ENCODE measurements at regions not wholly inside any gene's neighbourhood (a gene's known extent, or its start where the extent isn't known, plus 50 kb on each side); places are given as distances from the start of the nearest gene placed in this dataset.

DNA sequence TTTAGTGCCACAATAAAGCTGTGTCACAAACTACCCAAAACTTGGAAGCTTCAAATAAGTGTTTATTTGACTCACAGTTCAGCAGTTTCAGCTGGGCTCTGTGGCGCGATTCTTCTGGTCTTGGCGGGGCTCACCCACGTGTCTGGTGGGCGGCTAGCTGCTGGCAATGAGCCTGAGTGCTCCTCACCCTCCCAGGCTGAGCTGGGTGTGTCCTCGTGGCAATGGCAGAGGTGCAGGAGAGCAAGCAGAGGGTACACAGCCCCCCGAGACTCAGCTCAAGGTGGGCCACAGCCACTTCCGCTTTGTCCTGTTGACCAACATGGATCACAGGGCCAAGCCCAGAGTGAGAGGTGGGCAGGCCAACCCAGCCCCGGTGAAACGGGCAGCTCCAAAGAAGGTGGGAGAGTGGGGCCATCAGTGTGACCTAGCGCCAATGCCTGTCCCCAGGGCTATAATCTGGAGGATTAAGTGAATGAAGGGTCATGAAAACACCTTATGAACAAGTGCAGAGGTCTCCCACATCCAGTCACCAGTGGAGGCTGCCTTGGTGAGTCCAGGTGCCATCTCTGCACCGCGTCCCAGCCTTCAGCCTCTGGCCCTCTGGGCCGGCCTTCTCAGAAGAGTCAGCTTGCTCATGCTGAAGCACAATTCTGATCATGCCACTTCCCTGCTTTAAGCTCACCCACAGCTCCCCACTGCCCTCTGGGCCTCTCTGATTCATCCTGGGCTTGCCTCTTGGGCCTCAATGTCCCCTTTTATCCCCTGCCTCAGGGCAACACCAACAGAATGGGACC, 74.6 kb upstream of the RTL6 start:
- no peak overlapping the region for H3K4me2 ChIP-seq (ENCODE audit: insufficient read depth, low read length)
- H2AFZ ChIP-seq (ENCODE audit: low read depth, low read length), result no peak overlapping the region
- ChIA-PET POLR2A (no interaction called here), CTCF (interaction anchor here (0.9 to 3.3 kb wide), 3 partner anchors 112 to 579 kb away, joined by 3 to 15 read pairs (median 4); no protein-coding TSS in a partner anchor)
- dilution Hi-C loops (cut with MboI; ENCODE audit: extremely low pct_ligation_motif_present, low sequenced_read_pairs), result no loop called here
- H3K27me3 ChIP-seq (ENCODE audit: control insufficient read depth in 2 of 2, insufficient read depth in 2 of 2, low read length in 2 of 2), result no peaks in the 10 kb centered on the region
- H3K4me1 ChIP-seq (ENCODE audit: control insufficient read depth, extremely low read depth, insufficient read depth, low read length), result no peaks in the 10 kb centered on the region
- TF ChIP-seq, protein P1, sequence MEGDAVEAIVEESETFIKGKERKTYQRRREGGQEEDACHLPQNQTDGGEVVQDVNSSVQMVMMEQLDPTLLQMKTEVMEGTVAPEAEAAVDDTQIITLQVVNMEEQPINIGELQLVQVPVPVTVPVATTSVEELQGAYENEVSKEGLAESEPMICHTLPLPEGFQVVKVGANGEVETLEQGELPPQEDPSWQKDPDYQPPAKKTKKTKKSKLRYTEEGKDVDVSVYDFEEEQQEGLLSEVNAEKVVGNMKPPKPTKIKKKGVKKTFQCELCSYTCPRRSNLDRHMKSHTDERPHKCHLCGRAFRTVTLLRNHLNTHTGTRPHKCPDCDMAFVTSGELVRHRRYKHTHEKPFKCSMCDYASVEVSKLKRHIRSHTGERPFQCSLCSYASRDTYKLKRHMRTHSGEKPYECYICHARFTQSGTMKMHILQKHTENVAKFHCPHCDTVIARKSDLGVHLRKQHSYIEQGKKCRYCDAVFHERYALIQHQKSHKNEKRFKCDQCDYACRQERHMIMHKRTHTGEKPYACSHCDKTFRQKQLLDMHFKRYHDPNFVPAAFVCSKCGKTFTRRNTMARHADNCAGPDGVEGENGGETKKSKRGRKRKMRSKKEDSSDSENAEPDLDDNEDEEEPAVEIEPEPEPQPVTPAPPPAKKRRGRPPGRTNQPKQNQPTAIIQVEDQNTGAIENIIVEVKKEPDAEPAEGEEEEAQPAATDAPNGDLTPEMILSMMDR (IDR thresholded peaks at IDR 0.05; ENCODE audit: extremely low read depth in 1 of 2, insufficient read depth in 1 of 2, low read depth in 1 of 2, low read length in 2 of 2), result no peak
- TF ChIP-seq, protein P2, sequence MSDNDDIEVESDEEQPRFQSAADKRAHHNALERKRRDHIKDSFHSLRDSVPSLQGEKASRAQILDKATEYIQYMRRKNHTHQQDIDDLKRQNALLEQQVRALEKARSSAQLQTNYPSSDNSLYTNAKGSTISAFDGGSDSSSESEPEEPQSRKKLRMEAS (IDR thresholded peaks at IDR 0.05; ENCODE audit: insufficient read depth, insufficient read length), result no peak
- TF ChIP-seq MYC (IDR thresholded peaks at IDR 0.05; ENCODE audit: low read depth, low read length) (no peak), FOS (IDR thresholded peaks at IDR 0.05; ENCODE audit: borderline replicate concordance, insufficient read depth, low read length) (no peak), JUN (IDR thresholded peaks at IDR 0.05; ENCODE audit: borderline replicate concordance, insufficient read depth, insufficient read length, low read depth) (no peak), EZH2 (IDR thresholded peaks at IDR 0.05; ENCODE audit: borderline replicate concordance, low read depth, low read length, severe bottlenecking) (no peak), POLR2AphosphoS5 (IDR thresholded peaks at IDR 0.05; ENCODE audit: insufficient read depth, low read depth, low read length) (no peak), GATA2 (IDR thresholded peaks at IDR 0.05; ENCODE audit: insufficient read depth, insufficient read length, low read depth, low read length) (no peak), POLR2A (IDR thresholded peaks at IDR 0.05; ENCODE audit: low read depth, low read length) (no peak)
- H4K20me1 ChIP-seq (replicated peaks; ENCODE audit: control insufficient read depth, extremely low read depth, insufficient read depth, low read length), result no peaks in the 10 kb centered on the region
- H3K79me2 ChIP-seq (ENCODE audit: control insufficient read depth, insufficient read depth, low read length), result no peaks in the 10 kb centered on the region
- DNase-seq (ENCODE audit: low read depth, low spot score) (no peak), FAIRE-seq (no peak)
- no peak overlapping the region for H3K4me3 ChIP-seq (replicated peaks in 1 of 3; ENCODE audit: insufficient read depth in 1 of 3, low read depth in 1 of 3, low read length in 3 of 3)
- no peaks in the 10 kb centered on the region for H3K9me1 ChIP-seq (replicated peaks; ENCODE audit: control insufficient read depth, extremely low read depth, insufficient read depth, low read length)
- H3K9ac ChIP-seq (replicated peaks; ENCODE audit: extremely low read depth, insufficient read depth, low read length), result no peak overlapping the region
- H3K36me3 ChIP-seq (ENCODE audit: control insufficient read depth in 2 of 2, extremely low read depth in 1 of 2, insufficient read depth in 2 of 2, low read length in 2 of 2), result no peaks in the 10 kb centered on the region
- H3K27ac ChIP-seq (ENCODE audit: insufficient read depth, low read depth, low read length), result no peak overlapping the region
- BruUV-seq (replicated peaks), result no TSS peak
- H3K9me3 ChIP-seq (replicated peaks; ENCODE audit: control insufficient read depth, insufficient read depth, low read length), result no peaks in the 10 kb centered on the region
- intact Hi-C loops (cut with micrococcal nuclease), result no loop called here

All from endothelial cell of umbilical vein (primary cell).